ENCODE measurements at regions not wholly inside any gene's neighbourhood (a gene's known extent, or its start where the extent isn't known, plus 50 kb on each side); places are given as distances from the start of the nearest gene placed in this dataset.

DNA sequence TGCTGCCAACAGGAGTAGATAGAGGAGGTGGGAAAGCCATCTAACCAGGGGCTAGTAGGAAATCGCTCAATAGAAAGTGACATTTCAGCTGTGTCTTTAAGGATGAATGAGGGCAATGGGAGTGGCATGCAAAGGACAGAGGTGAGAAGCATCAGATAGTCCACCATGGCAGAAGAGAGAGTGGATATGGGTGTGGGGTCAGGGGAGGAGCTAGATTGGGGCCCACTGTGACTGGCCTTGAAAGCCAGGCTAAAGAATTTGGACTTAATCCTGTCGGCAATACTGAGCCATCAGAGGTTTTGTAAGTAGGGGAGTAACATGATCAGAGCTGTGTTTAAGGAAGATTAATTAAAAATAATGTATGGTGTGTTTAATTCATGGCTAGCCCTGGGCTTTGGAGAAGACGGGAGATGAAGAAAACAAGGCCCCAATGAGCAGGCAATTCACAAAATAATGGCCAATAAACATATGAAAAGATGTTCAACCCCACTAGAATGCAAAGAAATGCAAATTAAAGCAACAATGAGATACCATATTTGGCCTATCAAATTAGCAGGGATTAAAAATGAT is 98.1 kb upstream of the PJA1 start:
- DNase-seq, result no peak

DNA sequence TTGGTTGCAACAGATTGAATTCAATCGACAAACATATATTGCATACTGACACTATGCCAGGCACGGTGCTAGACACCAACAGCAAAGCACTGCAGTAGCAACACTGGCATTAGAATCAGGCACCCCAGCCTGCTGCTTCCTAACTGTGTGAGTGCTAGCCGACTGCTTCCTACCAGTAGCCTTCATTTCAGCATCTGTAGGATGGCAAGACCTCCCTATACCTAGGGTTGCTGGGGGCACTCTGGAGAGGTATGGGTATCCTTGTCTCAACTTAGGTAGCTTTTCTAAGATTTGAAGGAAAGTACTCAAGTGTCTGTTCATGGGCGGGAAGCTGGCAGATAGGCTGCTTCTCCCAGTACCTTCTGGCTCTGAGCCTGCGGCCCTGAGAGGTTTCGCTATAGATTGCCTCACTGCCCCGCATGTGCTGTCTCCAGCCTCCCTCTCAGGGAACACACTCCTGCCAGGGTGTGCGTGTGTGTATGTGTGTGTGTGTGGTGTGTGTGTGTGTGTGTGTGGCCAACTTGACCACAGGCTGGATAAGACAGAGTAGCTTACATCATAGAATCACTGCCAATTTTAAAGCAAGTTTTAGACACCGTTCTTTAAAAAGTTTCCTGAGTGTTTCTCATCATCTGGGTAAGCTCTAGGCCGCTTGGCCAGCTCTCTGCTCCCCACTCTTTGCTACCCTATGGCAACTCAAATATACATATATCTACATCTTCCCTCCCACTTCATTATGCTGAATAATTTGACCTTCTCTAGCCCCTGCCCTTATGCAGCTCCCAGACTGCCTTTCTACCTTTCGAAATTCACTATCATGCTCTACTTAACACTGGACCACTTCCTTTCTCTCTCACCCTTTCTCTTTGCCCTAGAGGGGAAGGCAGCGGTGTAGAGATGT is 97.0 kb upstream of the PJA1 start:
- no peak for DNase-seq

GRCh38 chrX:69260169-69260568 is 94.9 kb upstream of the PJA1 start:
- no peak for DNase-seq

DNA sequence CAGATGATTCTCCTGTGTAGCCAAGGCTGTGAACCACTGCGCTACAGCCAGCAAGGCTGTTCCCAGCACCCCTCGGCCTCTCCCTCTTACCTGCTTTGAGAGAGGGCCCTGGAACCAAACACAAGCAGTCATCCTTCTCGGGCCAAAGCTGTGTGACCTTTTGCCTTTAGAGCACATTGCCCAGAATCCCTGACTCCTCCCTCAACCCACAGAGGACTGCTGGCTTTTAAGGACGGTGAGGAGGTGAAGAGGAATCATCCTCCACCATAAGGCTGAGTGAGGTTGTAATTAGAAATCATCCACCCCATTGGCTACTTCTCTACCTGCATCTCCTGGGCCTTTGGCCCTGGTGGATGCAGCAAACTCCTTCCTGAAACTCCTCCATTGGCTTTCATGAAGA is 93.6 kb upstream of the PJA1 start:
- no peak for DNase-seq

GRCh38 chrX:69257499-69258127 is 92.4 kb upstream of the PJA1 start:
- DNase-seq, result no peak

DNA sequence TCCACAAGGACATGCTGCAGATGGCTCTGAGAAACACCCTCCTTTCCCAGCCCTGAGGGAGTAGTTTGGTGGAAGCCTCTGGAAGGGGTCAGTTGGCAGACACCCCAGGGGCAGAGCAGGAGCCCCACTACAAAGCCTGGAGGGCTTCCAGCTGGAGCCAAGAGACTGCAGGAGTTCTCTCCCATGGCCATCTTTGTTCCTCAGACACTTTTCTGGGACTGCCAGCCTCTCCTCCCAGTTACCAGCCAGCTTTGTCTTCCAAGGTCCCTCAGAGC is 91.0 kb upstream of the PJA1 start:
- no peak for DNase-seq

- no peak for DNase-seq
Measured at GRCh38 chrX:69255441-69256290, 90.4 kb upstream of the PJA1 start.

DNA sequence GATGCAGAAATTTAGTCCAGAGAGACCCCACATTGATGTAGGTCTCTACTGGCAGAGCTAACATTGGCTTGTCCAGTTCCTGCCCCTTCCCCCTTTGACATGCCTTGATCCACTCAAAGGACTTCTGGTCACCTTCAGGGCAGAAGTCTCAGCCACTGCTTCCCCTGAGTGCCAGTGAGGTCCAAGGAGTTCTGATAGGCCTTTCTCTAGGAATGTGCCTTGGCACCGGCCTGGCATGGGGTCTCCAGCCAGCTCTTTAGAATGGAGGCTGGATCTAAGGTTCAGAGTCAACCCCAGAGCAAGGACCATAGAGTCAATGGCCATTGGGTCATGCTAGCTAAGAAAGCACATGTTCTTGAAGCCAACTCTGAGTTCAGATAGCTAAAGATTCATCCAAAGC is 88.6 kb upstream of the PJA1 start:
- DNase-seq, result no peak

- DNase-seq, result no peak
Measured at GRCh38 chrX:69243276-69243675, 78.0 kb upstream of the PJA1 start.

DNA sequence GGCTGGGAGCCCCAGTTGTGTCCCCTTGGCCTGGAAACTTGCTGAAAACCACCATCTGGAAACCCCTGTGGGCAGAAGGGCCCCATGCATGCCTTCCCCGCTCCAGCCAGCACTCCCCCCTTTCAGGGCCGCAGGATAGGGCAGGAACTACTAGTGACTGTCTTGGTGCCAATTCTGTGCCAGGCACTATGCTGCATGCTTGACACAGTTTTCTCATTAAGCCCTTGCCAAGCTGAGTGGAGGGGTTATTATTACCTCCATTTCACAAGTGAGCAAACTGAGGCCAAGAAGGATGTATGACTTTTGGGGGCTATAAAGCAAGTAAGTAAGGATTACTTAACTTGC is 73.6 kb upstream of the PJA1 start:
- no peak for DNase-seq

- no peak for DNase-seq
Measured at GRCh38 chrX:69238114-69238886, 73.0 kb upstream of the PJA1 start.

- no peak for DNase-seq
Measured at GRCh38 chrX:69237236-69237635, 72.0 kb upstream of the PJA1 start.

DNA sequence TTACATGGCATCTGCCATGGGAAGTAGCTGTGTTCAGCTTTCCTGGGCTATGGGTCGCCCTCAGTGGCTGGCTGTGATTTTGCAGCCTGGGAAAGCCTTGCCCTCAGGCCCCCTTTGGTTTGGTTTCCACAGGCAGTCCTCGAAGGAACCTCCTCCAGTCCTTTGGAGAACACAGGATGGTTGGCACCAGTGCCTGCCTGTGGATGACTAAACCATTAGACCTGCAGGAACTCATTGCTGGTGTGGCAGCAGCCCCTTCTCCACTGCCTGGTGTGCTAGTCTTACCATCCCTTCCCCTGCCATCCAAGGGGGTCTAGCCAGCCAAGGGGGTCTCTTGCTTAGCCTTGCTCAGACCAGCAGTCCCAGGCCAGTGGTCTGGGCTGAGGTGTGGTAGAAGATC is 71.4 kb upstream of the PJA1 start:
- no peak for DNase-seq

DNA sequence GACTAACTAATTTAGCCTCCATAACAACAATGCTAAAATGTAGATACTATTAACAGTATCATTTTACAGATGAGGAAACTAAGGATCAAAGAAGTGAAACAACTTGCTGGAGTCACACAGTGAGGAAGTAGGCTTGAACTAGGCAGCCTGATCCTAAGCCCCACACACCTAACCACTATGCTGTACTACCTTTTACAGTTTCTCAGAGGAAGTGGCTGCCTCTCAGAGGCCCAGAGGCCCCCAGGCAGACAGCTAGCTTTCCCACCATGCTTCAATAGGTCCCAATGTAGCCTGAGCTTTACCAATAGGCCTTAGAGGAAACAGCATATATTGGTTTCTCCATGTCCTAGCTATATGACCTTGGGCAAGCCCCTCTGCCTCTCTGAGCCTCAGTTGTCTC is 69.4 kb upstream of the PJA1 start:
- DNase-seq, result no peak

GRCh38 chrX:69232945-69233344 is 67.7 kb upstream of the PJA1 start:
- DNase-seq, result no peak

DNA sequence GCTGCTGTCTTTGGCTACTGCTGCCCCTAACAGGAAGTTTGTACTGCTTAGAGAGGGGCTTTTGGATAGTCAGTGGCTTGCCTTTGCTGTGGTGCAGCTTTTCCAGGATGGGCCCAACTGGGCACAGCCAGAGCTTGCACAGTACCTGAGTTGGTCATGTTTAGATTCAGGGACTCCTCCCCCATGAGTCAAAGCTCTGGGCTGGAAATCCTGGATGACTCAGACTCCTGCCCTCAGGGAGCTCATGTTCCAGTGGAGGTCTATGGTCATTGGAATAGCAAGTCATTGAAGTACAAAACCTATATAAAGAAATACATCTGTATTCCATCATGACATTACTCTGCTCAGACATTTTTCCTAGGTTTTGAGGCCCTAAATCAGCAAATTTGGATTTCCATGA is 66.7 kb upstream of the PJA1 start:
- no peak for DNase-seq

GRCh38 chrX:69229436-69229835 is 64.2 kb upstream of the PJA1 start:
- DNase-seq, result no peak

- DNase-seq, result no peak
Measured at GRCh38 chrX:69228732-69229131, 63.5 kb upstream of the PJA1 start.

DNA sequence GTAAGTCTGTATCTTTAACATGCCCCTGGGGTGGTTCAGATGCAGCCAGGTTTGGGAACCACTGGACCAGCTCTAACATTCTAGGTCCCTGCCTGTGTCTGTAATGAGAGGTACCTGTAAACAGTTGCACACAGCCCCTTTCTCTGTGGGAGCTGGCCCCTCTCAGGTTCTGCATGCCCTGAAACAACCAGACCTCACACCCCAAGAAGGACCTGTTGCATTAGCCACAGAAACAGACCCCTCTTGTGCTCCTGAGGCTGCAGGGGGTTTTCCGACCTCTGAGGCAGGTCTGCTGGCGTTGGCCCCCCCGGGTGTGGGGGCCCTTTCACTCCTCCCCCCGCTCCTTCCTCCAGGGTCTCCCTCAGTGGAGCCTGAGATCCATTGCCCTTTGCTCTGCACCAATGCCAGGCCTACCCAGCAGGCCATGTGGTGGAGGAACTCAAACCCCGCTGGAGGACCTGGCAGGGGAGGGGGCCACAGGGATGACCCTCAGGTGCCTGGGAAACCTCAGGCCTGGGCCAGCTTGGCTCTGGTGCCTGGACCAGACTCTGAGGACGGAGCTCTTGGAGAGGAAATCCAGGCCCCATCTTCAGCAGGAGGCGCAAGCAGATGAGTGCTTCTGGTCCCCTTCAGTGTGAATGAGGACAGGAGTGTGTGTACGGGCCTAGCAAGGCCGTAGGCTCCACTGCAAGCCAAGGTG is 61.4 kb upstream of the PJA1 start:
- DNase-seq, result no peak

DNA sequence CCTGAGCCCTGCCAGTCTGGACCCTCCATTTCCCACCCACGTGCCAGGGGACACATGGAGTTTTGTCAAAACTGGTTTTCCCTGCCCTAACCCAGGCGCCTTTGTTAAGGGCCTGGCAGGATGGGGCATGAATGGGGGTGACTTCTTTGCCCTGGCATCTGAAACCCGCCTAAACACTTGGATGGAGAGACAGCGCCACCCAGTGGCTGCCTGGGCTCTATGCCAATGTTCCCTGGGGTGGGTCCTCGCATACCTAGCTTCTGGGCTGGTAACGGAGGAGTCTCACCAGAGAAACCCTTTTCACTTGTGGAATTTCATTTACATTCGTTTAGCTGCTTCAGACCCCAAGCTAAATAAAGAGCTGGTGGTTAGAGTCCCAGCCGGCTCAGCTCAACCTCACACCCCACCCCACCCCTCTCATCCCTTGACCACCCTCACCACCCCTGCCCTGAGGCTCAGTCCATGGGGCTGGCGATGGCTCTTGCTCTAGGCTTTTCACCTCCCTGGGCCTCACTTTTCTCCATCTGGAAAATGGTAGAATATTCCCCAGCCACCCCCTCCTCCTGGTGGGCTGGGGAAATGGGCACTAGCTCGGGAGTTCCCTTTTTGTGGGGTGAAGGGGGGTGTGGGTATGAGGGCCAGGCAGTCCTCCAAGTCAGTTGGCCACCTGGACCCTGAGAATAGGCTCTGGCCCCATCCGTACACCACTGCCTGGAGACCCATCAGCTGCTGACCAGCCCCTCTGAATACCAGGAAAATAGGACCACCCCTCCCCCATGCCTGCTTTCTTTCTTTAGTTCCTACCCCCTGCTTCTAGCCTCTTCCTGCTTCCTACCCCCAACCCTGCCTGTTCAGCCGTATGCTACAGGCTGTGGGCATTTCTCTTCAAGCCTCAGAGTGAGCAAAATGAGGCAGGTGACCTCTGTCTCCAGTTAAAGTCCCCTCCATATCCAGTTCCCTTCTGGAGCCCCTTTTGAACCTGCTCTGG is 57.1 kb upstream of the PJA1 start:
- peak; percentile 83 for DNase-seq

Measured in CD4-positive, alpha-beta T cell treated with Interleukin-17A for 4 hours (primary cell).